Activated gamma-delta T cell (primary cell): ENCODE measurements at regions not wholly inside any gene's neighbourhood (a gene's known extent, or its start where the extent isn't known, plus 50 kb on each side); places are given as distances from the start of the nearest gene placed in this dataset.

Experiments
- DNase-seq: peaks from one replicate; lab custom pipeline; 2025; lab: John Stamatoyannopoulos, UW

DNA sequence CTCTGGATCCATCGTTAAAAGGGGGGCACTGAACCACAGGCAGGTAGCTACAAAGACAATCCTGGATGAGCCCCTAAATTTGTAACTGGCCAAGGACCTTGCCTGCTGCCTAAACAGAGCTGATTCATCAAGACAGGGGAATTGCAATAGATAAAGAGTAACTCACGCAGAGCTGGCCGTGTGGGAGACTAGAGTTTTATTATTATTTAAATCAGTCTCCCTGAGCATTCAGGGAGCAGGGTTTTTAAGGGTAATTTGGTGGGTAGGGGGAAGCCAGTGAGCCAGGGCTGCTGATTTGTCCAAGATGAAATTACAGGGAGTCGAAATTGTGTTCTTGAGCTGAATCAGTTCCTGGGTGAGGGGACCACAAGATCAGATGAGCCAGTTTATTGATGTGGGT is 885.1 kb upstream of the CADM2 start:
- DNase-seq: no peak

DNA sequence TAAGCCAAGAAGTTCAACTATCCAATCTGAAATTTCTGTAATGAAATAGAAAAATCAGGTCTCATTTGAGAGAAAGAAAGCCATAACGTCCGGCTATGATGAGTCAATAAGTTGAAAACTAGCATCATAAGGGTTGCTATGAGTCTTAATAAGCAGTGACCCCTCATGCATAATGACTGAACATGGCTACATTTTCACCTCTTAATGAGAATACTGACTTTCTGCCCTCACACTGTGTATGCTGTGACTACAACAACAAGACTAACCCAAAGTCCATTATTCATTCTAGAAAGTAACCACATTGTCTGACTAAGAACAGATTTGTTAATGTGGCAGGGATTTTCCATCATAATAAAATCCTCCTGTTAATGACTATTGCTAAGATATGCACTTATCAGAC is 884.0 kb upstream of the CADM2 start:
- no peak for DNase-seq

DNA sequence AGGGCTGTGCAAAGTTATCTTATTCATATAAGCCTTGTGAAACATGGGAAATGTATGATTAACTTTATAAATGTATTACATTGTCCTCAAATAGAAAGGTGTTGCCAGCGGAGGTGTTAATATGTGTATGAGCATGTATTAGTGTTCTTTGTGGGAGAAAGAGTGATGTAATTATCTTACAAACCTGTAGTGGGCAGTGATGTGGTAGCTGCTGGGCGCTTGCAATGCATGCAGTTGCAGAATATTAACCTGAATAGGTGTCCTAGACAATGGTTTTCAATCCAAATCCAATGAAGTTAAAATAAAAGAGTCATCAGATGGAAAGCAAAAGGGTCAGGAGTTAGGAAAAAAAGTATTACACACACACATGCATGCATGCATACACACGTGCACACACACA is 881.3 kb upstream of the CADM2 start:
- no peak for DNase-seq

DNA sequence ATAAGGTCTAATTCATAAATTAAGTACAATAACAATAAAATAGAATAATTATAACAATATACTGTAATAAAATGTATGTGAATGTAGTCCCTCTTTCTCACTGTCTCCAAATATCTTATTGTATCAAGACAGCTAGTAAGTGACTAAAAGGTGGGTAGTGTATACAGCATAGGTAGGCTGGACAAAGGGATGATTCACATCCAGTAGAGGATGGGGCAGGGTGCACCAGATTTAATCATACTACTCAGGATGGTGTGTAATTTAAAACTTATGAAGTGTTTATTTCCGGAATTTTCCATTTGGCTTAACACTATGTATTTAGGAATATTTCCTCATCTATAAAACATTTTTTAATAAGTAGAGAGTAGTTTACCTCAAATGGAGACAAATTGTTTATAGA is 876.1 kb upstream of the CADM2 start:
- no peak for DNase-seq

DNA sequence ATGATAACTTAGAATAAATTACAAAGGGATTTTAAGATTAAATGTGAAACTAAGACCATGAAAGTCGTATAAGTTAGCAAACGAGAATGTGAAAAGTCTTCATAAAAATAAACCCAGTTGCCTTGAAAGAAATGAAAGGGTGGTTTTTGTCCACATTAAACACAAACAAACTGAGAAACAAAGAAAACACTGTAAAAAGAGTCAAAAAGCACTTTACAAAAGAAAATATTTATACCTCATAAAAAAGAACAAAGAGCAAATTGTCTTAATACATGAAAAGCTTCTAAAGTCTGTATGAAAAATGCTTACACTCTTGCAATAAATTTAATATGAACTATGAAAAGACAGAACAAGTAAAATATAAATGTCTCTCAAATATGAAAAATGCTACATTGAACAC is 865.9 kb upstream of the CADM2 start:
- DNase-seq: no peak

DNA sequence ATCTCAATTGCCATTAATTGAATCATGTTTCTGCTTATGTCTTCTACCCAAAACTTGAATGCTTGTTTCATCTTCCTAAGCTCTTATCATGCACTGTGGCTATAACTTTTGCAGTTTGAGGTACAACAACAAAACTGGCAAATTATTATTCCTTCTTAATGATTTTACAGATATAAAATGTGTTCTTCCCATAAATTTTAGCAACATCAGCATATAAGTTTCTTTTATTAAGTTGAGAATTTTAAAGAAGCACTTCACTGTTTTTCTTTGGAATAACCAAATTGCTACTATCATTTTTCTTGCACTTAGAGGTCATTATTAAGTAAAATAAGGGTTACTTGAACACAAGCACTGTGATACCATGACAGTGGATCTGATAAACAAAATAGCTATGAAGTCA is 862.6 kb upstream of the CADM2 start:
- DNase-seq: no peak

DNA sequence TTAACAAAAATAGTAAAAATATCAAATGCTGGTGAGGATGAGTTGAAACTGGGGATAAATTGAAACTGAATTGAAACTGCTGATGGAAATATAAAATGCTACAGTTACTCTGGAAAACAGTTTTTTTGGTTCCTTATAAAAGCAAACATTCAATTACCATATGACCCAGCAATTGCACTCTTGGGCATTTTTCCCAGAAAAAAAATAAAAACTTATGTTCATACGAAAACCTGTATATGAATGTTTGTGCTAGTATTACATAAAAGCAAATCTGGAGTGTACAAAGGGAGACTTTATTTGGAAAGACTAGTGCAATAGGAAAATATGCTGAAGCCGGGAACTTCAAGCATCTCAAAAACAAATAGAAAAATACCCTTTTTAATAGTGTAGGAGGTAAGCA is 857.9 kb upstream of the CADM2 start:
- DNase-seq: no peak

DNA sequence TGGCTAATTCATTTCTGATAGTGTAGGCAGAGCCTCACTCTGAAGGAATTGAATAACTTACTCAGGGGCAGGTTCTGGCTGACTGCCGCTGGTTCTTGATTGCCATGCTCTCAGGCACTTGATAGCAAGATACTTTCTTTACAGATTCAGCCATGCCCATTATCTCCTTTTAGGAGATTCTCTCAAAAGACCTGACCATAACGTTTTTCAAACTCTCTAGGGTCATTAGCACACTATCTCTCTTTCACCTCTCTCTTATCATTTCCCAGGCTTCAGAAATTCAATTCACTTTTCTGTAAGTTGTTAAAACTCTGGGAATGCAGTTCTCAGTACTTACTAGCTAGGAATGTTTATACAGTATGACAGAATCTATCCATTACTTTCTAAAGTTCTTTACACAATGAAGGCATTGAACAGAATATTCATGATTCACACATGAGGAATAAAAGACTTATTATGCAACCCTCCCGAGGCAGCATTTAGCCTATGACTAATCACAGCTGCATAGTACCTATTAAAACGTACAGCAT is 850.3 kb upstream of the CADM2 start:
- no peak for DNase-seq

DNA sequence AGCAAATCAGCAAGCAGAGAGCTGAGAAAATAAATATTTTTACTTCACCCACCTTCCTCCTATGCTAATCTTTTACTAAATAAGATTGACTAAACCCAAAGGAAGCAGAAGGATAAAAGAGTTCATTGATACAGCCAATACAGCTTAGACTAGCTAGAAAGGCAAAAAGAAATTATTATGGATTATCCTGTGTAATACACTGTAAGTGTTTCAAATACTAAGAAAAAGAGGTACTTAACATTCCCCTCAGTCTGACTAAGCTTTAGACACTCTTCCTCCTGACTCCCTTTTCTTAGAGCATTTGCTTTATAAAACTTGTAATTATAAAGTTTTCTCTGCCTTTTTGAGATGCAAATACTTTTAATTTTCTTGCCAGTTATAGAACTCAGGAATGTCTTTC is 848.9 kb upstream of the CADM2 start:
- DNase-seq: no peak

DNA sequence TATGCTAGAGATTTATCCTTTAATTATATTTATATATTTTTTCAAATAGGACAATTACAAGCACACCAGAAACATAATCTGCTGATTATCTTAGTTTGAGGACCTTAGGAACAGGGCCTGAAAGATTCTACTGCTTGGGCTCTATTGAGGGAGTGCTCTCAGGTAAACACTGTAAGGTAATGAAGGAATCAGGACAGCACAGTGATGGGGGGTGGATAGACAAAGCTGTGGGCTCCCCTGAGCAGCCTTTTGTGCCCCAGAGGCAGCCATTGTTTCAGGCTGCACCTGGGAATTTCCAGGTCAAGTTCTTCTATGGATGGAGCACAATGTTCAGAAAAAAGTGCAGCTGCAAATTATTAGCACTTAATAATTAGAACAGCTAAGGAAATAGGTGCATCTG is 848.0 kb upstream of the CADM2 start:
- DNase-seq: no peak

DNA sequence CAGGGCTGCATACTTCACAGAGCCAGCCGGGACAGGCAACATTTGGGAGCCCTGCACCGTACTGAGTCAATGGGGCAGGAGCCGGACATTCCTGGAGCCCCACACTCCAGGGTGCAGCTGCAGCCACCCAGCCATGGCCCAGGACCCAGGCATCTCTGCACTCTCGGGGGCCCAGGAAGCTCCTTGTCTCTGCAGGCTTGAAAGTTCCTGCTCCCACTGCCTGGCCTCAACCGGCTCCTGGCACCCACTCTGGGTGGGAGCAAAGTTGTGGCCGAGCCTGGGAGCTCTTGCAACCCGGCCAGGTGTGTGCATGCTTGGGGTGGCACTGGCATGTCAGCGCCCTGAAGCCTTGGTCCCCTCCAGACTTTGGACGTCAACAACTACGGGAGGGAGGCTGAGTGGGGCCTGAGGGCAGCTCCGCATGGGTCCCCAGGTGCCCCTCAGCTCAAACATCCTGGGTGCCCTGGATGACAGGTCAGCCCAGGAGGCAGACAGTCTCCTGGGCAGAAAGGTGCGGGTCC is 833.5 kb upstream of the CADM2 start:
- DNase-seq: no peak

DNA sequence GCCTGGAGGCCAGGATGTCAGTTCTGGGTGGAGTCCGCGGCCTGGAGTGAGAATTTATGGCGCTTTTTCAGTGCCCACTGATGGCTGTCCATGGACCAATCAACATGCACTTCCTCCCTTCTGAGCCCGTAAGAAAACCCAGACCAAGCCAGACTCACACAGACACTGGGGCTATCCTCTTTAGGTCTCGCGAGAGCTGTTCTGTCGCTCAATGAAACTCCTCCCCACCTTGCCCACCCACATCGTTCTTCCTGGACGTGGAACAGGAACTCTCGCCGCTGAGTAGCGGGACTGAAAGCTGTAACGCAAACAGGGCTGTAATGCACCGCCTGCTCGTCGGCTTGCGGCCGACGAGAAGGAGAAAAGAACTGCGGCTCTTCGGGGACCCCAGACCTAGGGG is 833.0 kb upstream of the CADM2 start:
- DNase-seq: no peak

DNA sequence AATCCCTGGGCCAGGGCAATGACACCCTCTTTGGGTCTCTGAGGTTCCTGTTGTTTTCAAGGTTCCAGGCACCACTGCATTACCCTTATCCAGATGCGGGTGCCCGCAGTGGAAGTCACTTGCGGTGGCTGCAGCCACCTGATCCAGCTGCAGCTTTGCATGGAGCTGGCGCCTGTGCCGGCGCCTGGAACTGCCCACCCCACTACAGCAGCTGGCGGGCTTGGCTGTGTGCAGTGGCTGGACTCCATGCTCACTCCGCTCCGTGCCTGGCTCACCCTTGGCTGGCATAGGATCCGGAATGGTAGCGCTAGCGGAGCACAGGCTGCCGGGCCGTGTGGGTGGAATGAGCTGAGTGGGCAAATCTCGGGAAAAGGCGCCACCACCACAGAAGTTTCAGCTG is 832.6 kb upstream of the CADM2 start:
- no peak for DNase-seq

DNA sequence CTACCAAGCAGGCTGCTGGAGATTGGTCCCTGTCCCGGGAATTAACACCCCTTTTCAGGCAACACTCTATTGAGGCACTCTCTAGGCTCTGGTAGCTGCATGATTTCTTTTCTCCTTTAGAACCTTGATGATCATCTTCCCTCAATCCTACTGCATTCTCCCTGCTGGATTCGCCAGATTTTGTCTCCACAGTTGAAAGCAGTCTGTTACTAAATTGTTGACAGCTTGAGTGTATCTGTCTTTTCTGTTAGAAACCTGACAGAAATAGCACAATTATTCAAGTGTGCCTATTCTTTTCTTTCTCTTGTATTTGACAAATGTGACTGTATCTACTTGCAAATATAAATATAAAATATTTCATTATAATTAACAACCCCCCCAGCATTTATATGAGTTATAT is 830.8 kb upstream of the CADM2 start:
- DNase-seq: no peak

DNA sequence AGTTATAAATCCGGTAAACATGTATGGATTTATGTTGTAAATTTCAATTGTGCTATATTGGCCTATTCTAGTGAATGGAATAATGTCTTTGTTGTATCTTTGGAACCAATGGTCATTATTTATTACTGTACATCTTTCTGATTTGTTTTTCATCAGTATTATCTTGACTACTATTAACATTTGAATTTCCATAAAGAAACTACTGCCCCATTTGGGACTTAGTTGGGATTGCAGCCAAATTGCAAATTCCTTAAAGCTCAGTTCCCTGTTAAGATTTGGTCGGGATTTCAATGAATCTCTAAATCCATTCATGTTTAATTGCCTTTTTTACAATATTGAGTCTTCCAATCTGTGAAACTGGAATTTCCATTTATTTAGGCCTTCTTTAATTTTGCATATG is 822.4 kb upstream of the CADM2 start:
- DNase-seq: no peak

DNA sequence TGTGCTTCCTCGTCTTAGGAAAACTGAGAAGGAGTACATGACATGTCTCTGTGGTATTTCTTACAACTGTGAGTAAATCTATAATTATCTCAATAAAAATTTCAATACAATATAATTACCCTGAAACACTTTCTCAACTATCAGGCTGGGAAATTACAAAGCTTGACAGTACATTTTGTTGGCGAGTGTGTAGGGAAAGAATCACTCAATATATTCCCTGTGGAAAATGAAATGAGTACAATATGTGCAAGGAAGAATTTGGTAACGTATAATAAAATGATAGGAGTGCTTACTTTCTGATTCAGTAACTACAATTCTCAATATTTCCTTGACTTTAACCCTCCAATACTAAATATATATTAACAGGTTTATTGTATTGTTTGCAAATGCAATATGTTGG is 818.2 kb upstream of the CADM2 start:
- no peak for DNase-seq

DNA sequence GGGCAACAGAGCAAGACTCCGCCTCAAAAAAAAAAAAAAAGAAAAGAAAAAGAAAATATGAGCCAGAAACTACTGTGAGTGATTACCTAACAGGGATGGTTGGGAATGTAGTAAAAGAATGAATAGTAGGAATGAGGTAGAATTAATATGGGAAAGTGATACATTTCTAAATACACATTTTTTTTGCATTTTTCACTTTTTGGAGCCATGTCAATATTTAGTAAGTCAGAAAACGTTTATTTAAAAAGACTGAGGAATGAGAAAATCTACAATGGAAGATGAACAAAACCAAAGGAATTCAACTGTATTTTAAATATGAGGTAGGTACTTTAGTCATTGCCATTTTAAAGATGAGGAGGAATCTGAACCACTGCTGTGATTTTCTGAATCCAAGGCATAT is 817.2 kb upstream of the CADM2 start:
- DNase-seq: no peak

DNA sequence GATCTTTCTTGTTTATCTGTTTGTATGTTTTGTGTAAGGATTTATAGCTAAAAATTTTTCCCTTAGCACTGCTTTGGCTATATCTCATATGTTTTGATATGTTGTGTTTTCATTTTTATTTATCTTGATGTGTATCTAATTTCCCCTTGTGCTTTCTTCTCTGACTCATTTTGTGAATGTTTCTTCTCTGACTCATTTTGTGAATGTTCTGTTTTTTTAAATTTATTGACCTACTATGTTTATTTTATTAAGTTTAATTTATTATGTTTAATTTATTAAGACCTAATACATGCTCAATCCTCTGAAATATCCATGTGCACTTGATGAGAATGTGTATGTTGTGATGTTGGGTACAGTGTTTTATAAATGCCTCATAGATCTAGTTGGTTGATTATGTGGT is 793.5 kb upstream of the CADM2 start:
- no peak for DNase-seq

DNA sequence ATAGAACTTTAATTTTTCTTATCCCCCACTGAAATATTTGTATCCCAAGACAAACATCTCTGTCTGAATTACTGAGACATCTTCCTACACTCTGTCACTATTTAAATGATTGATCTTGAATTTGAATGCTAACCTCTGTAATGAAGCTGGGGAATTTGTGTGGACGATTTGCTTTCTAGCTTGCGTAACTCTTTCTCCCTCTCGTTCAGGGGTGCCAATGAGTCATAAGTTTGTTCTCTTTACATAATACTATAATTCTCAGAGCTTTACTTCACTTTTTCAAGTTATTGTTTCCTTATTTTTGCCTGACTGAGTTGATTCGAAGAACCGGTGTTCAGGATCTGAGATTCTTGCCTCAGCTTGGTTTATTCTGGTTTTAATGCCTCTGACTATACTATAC is 783.3 kb upstream of the CADM2 start:
- DNase-seq: no peak

DNA sequence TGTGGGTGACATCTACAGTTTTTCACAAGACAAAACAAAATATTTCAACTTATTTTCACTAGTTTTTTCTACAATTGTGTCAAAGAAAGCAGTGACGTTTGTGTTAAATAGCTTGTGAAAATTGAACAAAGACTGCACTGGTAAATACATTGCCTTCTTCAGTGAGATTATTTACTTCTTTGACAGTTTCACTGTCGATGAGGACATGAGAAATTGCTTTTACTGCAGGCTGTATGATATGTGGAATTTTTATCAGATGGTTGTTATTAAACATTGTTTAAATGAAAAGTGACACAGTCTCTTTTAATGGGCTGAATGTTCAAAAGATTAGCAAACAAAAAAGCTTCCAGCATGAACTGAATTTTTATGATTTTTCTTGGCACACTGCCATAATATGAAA is 773.9 kb upstream of the CADM2 start:
- DNase-seq: no peak

DNA sequence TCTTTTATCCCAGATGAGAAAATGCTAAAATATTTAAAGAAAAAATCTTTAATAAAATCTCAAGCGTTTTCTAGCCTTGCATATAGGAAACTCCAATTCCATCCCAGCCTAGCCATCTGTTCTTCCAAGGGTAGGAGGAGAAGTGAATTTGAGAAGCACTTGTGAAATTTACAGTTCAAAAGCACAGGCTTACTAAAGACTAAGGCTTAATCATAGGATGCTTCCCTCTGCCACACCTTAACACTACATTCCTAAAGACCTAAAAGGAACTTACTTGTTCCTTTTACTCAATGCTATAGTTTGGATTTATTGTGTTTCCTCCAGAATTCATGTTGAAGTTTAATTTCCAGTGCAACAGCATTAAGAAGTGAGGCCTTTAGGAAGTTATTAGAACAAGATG is 764.8 kb upstream of the CADM2 start:
- no peak for DNase-seq

DNA sequence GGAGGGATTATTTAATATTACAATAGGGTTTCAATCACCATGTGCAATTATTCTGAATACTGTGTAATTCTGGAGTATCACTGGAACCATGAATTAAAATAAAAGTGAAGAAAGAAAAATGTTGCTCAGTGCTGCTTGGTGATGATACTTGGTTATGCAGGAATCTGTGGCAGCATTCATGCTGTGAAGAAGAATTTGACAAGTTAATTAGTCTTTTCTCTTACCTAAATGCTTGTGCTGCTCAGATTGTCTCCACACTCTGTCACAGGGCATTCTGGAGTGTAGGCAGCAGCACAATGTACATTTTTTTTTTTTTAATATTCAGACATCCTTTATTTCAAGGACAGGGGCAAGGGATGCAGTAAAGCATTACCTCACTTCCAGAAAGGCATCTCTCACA is 749.3 kb upstream of the CADM2 start:
- no peak for DNase-seq

DNA sequence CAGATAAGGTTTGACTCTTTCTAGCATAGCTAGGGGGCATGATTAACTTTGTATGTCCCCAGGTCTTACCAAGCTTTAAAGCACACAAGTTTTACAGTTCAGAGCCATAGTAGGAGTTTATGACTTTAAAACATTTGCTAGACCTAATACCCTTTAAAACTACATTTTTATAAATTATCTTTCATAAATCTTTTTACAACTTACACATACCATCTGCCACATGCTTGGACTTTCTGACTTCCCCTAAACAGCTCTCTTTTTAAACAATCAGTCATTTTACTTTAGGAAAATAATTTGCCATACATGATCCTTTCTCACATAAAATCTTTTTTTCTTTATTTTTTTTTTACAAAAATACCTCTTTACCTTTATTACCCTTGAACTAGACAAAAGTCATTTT is 735.3 kb upstream of the CADM2 start:
- DNase-seq: no peak

DNA sequence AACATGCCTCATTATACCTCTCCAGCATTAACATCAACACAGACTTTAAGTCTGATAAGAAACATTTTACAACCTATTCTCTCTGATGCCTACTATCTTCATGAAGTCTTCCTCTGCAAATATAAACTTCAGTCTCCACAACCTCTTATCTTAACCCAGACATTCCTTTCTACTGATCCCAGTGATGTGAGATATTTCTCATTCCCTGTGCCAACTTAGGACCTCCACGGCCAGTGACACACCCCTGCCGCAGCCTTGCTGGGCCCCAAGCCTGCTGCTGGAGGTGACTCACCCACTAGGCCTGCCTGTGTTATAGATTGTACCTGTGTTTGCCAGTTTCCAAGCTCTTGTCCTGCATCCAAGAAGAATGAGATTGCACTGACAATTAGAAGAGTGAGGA is 734.5 kb upstream of the CADM2 start:
- DNase-seq: no peak

DNA sequence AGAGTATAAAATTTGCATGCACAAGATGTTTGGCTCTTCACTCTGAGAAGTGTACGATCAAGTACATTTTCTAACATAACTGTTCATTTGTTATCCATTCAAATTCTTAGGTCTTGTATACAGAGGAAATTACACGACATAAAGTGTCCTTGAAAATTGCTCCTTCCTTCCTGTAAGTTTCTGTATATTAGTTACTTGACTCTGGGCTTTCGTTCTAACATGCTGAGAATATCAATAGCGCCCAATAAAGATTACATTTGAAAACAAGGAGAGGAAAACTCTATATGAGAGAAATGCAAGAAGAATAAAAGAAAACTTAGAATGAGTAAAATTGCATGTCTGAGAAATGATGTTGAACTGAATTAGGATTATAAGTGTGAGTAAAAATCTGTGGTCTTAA is 722.5 kb upstream of the CADM2 start:
- no peak for DNase-seq
